Osteocyte (in vitro differentiated cells): ENCODE measurements at regions not wholly inside any gene's neighbourhood (a gene's known extent, or its start where the extent isn't known, plus 50 kb on each side); places are given as distances from the start of the nearest gene placed in this dataset.

Experiments
- DNase-seq: peaks from one replicate; pipeline ENCODE4 v3.0.0; 2021; ENCODE audit warnings: mixed read lengths; ENCODE audit not compliant: unreplicated experiment; ENCODE audit errors: extremely low spot score
- H3K27ac Mint-ChIP-seq: one replicate; pipeline ENCODE4 v1.8.0; 2021; ENCODE audit warnings: mild to moderate bottlenecking, mixed read lengths; ENCODE audit not compliant: unreplicated experiment
- H3K27me3 Mint-ChIP-seq: one replicate; pipeline ENCODE4 v1.8.0; 2021; ENCODE audit warnings: mixed read lengths; ENCODE audit not compliant: unreplicated experiment
- H3K36me3 Mint-ChIP-seq: one replicate; pipeline ENCODE4 v1.8.0; 2021; ENCODE audit warnings: mixed read lengths; ENCODE audit not compliant: unreplicated experiment
- H3K4me1 Mint-ChIP-seq: one replicate; pipeline ENCODE4 v1.8.0; 2021; ENCODE audit warnings: mixed read lengths; ENCODE audit not compliant: unreplicated experiment
- H3K4me3 Mint-ChIP-seq: one replicate; pipeline ENCODE4 v1.8.0; 2021; ENCODE audit warnings: mild to moderate bottlenecking, moderate library complexity, mixed read lengths; ENCODE audit not compliant: unreplicated experiment
- H3K9me3 Mint-ChIP-seq: one replicate; pipeline ENCODE4 v1.8.0; 2021; ENCODE audit warnings: mixed read lengths; ENCODE audit not compliant: unreplicated experiment
- CTCF ChIP-seq: fragments of 200-600 bp; sonication (generic); IDR thresholded peaks from 2 replicates; pipeline ENCODE4 v1.5.0; 2021; ENCODE audit warnings: antibody characterized with exemption, mild to moderate bottlenecking, moderate library complexity

GRCh38 chr10:7082967-7083366 is 327.9 kb downstream of the SFMBT2 start:
- H3K27me3 Mint-ChIP-seq: no peaks in the 10 kb centered on the region
- DNase-seq: no peak
- H3K27ac Mint-ChIP-seq: no peak overlapping the region
- H3K4me3 Mint-ChIP-seq: no peak overlapping the region
- H3K36me3 Mint-ChIP-seq: no peaks in the 10 kb centered on the region
- peaks cover 28% of the 10 kb centered on the region for H3K4me1 Mint-ChIP-seq
- TF ChIP-seq CTCF: no peak
- H3K9me3 Mint-ChIP-seq: no peaks in the 10 kb centered on the region

- no peak for TF ChIP-seq CTCF
- no peak overlapping the region for H3K27ac Mint-ChIP-seq
- no peak overlapping the region for H3K4me3 Mint-ChIP-seq
- no peak for DNase-seq
- peaks cover 36% of the 10 kb centered on the region for H3K27me3 Mint-ChIP-seq
- H3K9me3 Mint-ChIP-seq: no peaks in the 10 kb centered on the region
- peaks cover 2% of the 10 kb centered on the region for H3K4me1 Mint-ChIP-seq
- H3K36me3 Mint-ChIP-seq: no peaks in the 10 kb centered on the region
Observed at GRCh38 chr10:7077880-7078279, 333.0 kb downstream of the SFMBT2 start.

- Mint-ChIP-seq H3K27me3 (peaks cover 36% of the 10 kb centered on the region), H3K4me1 (no peaks in the 10 kb centered on the region), H3K27ac (no peak overlapping the region), H3K36me3 (no peaks in the 10 kb centered on the region), H3K9me3 (no peaks in the 10 kb centered on the region), H3K4me3 (no peak overlapping the region)
- DNase-seq: no peak
- no peak for TF ChIP-seq CTCF
Observed at GRCh38 chr10:7075851-7076250, 335.0 kb downstream of the SFMBT2 start.

- TF ChIP-seq CTCF: no peak
- H3K4me3 Mint-ChIP-seq: no peak overlapping the region
- H3K36me3 Mint-ChIP-seq: no peaks in the 10 kb centered on the region
- no peaks in the 10 kb centered on the region for H3K9me3 Mint-ChIP-seq
- peaks cover 36% of the 10 kb centered on the region for H3K27me3 Mint-ChIP-seq
- no peak overlapping the region for H3K27ac Mint-ChIP-seq
- H3K4me1 Mint-ChIP-seq: no peaks in the 10 kb centered on the region
- no peak for DNase-seq
Observed at GRCh38 chr10:7075110-7075509, 335.7 kb downstream of the SFMBT2 start.

- Mint-ChIP-seq H3K9me3 (no peaks in the 10 kb centered on the region), H3K27ac (no peak overlapping the region), H3K4me1 (no peaks in the 10 kb centered on the region), H3K36me3 (no peaks in the 10 kb centered on the region), H3K27me3 (peaks cover 33% of the 10 kb centered on the region), H3K4me3 (no peak overlapping the region)
- TF ChIP-seq CTCF: no peak
- DNase-seq: no peak
Observed at GRCh38 chr10:7071421-7071820, 339.4 kb downstream of the SFMBT2 start.
